ENCODE measurements at regions not wholly inside any gene's neighbourhood (a gene's known extent, or its start where the extent isn't known, plus 50 kb on each side); places are given as distances from the start of the nearest gene placed in this dataset.

GRCh38 chr14:97368900-97369564, 571.9 kb downstream of the VRK1 start:
- no peak for DNase-seq

DNA sequence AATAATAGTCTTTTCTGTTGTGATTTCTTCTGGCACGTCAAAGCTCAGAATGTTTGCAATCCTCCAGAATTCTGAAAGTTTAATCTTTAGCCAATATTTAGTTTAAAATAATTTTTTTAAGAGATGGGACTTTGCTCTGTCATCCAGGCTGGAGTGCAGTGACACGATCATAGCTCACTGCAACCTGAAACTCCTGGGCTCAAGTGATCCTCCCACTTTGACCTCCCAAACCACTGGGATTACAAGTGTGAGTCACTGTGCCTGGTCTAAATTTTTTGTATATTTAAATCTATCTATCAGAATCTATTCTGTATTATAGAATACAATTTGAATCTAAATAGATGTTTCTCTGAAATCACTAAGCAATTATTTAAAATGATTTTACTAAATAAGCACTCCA, 572.7 kb downstream of the VRK1 start:
- no peak for DNase-seq

GRCh38 chr14:97376310-97376709, 579.1 kb downstream of the VRK1 start:
- no peak for DNase-seq

DNA sequence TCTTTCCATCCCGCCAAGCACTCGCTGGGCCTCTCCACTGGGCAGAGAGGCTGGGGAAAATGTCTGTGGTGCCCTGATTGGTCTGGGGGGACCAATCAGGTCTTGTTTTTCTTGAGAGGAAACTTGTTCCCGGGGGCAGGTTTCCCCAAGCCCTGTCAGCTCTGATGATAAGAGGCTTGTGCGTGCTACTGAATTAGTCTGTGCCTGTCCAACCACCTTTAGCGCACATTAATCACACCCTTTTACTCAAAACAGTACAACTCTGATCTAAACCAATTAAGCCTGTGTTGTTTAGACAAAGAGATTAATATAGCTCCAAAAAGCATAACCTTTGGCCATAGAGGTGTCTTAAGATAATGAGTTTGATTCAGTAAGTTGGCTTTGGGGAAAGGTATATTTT, 580.4 kb downstream of the VRK1 start:
- DNase-seq, result no peak

- no peak for DNase-seq
Observed at GRCh38 chr14:97379091-97379531, 581.9 kb downstream of the VRK1 start.

DNA sequence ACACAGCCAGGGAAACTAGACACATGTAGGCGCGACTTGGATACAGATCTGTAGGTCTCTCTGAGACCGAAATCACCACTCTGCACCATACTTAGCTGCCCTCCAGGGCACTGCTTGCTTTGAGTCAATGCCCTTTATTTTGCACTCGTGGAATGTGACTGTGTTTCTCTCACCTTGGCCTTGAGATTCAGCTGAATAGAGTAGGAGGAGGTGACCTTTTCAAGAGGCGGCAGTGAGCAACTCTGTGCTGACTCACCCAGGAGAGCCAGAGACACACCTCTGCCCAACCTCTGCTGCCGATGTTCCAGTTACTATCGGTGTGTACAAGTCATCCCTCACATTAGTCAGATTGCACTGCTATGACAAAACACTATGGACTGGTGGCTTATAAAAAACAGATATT, 583.4 kb downstream of the VRK1 start:
- DNase-seq, result no peak

- DNase-seq, result no peak
Observed at GRCh38 chr14:97381309-97381708, 584.1 kb downstream of the VRK1 start.

GRCh38 chr14:97382616-97383226, 585.5 kb downstream of the VRK1 start:
- no peak for DNase-seq

- no peak for DNase-seq
Observed at GRCh38 chr14:97385727-97386126, 588.5 kb downstream of the VRK1 start.

GRCh38 chr14:97387252-97387874, 590.2 kb downstream of the VRK1 start:
- DNase-seq, result no peak

GRCh38 chr14:97388408-97388807, 591.2 kb downstream of the VRK1 start:
- DNase-seq, result no peak

GRCh38 chr14:97390096-97390724, 593.0 kb downstream of the VRK1 start:
- DNase-seq, result no peak

- no peak for DNase-seq
Observed at GRCh38 chr14:97393244-97393643, 596.1 kb downstream of the VRK1 start.

GRCh38 chr14:97395068-97395467, 597.9 kb downstream of the VRK1 start:
- DNase-seq, result no peak

- no peak for DNase-seq
Observed at GRCh38 chr14:97401714-97402113, 604.5 kb downstream of the VRK1 start.

DNA sequence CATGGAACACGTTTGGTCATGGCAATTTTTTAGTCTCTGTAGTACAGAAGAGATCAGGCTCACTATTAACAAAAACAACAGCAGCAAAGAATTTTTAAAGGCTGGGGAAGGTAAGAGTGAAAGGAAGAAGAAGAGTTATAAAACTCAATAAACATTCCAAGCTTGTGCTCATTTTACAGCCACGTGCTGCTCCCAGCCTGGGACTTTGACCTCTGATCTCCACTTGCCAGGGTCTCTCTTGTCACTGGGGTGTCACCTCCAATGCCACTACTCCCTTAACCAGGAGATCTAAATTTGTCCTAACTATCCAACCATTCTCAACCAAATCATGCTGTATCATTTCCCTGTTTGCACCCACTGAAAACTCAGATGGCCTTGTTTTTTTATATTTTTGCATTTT, 605.1 kb downstream of the VRK1 start:
- DNase-seq, result no peak

GRCh38 chr14:97407701-97408407, 610.7 kb downstream of the VRK1 start:
- DNase-seq, result no peak

- no peak for DNase-seq
Observed at GRCh38 chr14:97408503-97408902, 611.3 kb downstream of the VRK1 start.

- DNase-seq, result no peak
Observed at GRCh38 chr14:97408937-97409815, 612.0 kb downstream of the VRK1 start.

DNA sequence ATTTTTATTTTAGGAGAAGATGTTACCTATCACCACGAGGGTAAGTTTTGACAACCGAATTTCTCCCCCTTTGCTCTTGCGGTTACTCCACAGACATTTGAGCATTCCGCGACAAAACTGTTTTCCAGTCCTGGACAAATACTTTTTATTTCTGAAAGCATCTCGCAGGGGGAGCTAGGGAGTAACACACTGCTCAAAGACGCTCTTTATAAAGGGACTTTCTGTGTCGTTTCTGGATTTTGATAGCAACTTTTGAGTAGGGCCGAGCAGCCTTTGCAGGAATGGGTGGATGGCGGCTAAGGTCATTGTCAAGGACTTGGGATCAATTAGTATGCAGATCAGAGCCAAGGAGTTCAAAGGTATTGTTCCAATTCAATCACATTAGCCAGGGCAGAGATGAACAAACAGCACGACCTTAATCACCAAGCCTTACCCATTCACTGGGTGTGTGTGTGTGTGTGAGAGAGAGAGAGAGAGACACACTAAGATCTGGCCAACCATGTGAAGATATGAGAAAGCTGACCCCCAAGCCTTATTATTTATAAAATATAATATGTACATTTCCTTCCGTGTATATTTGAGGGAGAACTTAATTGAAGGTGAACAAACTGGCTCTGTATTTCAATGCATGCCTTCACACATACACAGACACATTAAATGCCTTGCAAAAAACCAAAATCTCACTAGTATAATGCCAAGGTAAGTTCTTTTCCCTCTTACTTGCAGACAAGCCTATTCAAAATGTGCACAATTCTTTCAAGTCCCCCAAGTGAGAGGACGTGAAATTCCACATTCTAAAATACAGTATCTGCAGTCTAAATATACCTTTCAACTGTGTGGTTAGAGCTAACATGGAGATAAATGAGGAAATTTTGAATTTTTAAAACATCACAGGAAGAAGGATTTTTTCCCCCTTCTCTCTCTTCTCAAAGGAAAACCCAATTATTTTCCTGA, 613.8 kb downstream of the VRK1 start:
- DNase-seq, result no peak

Data from NCI-H2107 (cell line).